ENCODE measurements at regions not wholly inside any gene's neighbourhood (a gene's known extent, or its start where the extent isn't known, plus 50 kb on each side); places are given as distances from the start of the nearest gene placed in this dataset.

- H3K9me3 ChIP-seq (replicated peaks in 1 of 3): no peaks in the 10 kb centered on the region
- H3K36me3 ChIP-seq (replicated peaks in 1 of 2): no peaks in the 10 kb centered on the region
- intact Hi-C loops (cut with DNase I): no loop called here
- 81 to 86% (median 83%) methylated on average over 2 of the region's 2 CpGs for WGBS, 4 donors
- H3K4me1 ChIP-seq (replicated peaks in 1 of 2): no peaks in the 10 kb centered on the region
- H3K4me3 ChIP-seq: no peak overlapping the region
- TF ChIP-seq CTCF (IDR thresholded peaks at IDR 0.05) (no peak), POLR2A (IDR thresholded peaks at IDR 0.05) (no peak)
- H3K27me3 ChIP-seq: no peaks in the 10 kb centered on the region
- no peak for DNase-seq
- no peak overlapping the region for H3K27ac ChIP-seq
These were observed 476.9 kb downstream of the SLC6A15 start for GRCh38 chr12:84435682-84436081.

- no peaks in the 10 kb centered on the region for H3K36me3 ChIP-seq (replicated peaks in 1 of 2)
- TF ChIP-seq CTCF (IDR thresholded peaks at IDR 0.05) (no peak), POLR2A (IDR thresholded peaks at IDR 0.05) (no peak)
- WGBS, 4 donors: 68 to 81% (median 75%) methylated on average over 2 of the region's 2 CpGs
These were observed 490.3 kb downstream of the SLC6A15 start for GRCh38 chr12:84422340-84422739.

GRCh38 chr12:84421103-84421502, 491.5 kb downstream of the SLC6A15 start:
- Histone ChIP-seq H3K4me3 (no peak overlapping the region), H3K4me1 (replicated peaks in 1 of 2) (no peaks in the 10 kb centered on the region), H3K36me3 (replicated peaks in 1 of 2) (no peaks in the 10 kb centered on the region), H3K27me3 (no peaks in the 10 kb centered on the region), H3K9me3 (replicated peaks in 1 of 3) (no peaks in the 10 kb centered on the region), H3K27ac (no peak overlapping the region)
- intact Hi-C loops (cut with DNase I): no loop called here
- no peak for DNase-seq
- no peak for TF ChIP-seq CTCF (IDR thresholded peaks at IDR 0.05)
- TF ChIP-seq POLR2A (IDR thresholded peaks at IDR 0.05): no peak

More at GRCh38 chr12:84422340-84422739, 490.3 kb downstream of the SLC6A15 start:
- intact Hi-C loops (cut with DNase I): no loop called here
- H3K27me3 ChIP-seq: no peaks in the 10 kb centered on the region
- H3K4me1 ChIP-seq (replicated peaks in 1 of 2): no peaks in the 10 kb centered on the region
- DNase-seq: no peak
- no peaks in the 10 kb centered on the region for H3K9me3 ChIP-seq (replicated peaks in 1 of 3)
- no peak overlapping the region for H3K27ac ChIP-seq
- H3K4me3 ChIP-seq: no peak overlapping the region

- Histone ChIP-seq H3K9me3 (replicated peaks in 1 of 3) (no peaks in the 10 kb centered on the region), H3K4me3 (no peak overlapping the region), H3K4me1 (replicated peaks in 1 of 2) (no peaks in the 10 kb centered on the region), H3K36me3 (replicated peaks in 1 of 2) (no peaks in the 10 kb centered on the region), H3K27ac (no peak overlapping the region), H3K27me3 (no peaks in the 10 kb centered on the region)
- no peak for TF ChIP-seq POLR2A (IDR thresholded peaks at IDR 0.05)
- no peak for TF ChIP-seq CTCF (IDR thresholded peaks at IDR 0.05)
- intact Hi-C loops (cut with DNase I): no loop called here
- no peak for DNase-seq
- 30 to 54% (median 38%) methylated on average over 1 of the region's 1 CpG for WGBS, 4 donors
These were observed 496.0 kb downstream of the SLC6A15 start for GRCh38 chr12:84416626-84417025.

Measured in adrenal gland (tissue), 9 donors.